GM23338 (cell line): ENCODE measurements at regions not wholly inside any gene's neighbourhood (a gene's known extent, or its start where the extent isn't known, plus 50 kb on each side); places are given as distances from the start of the nearest gene placed in this dataset.

Experiments
- ATAC-seq: fragments of 200-7000 bp; cut with Tn5 transposase; 3 replicates; pipeline ENCODE4 v1.9.1; 2020
- DNase-seq: peaks from one replicate; pipeline ENCODE4 v3.0.0-alpha.2; 2015; ENCODE audit warnings: low spot score
- H2AFZ ChIP-seq: fragments of 200-600 bp; sonication (generic); 2 replicates; pipeline ENCODE4 v1.8.0; 2016; ENCODE audit warnings: antibody characterized with exemption, mild to moderate bottlenecking, moderate library complexity
- H3F3A ChIP-seq: fragments of 200-600 bp; sonication (generic); replicated peaks from 2 replicates; pipeline ENCODE4 v1.8.0; 2017; ENCODE audit warnings: antibody characterized with exemption, mixed run types, low read depth
- H3K27ac ChIP-seq: fragments of 200-600 bp; sonication (generic); 2 replicates; pipeline ENCODE4 v1.6.1; 2016; ENCODE audit warnings: low read depth
- H3K27me3 ChIP-seq: fragments of 200-600 bp; sonication (generic); 2 replicates; pipeline ENCODE4 v1.8.0; 2016; ENCODE audit warnings: mild to moderate bottlenecking, mixed run types, moderate library complexity; ENCODE audit not compliant: insufficient read depth
- H3K36me3 ChIP-seq: fragments of 200-600 bp; sonication (generic); 2 replicates; pipeline ENCODE4 v1.8.0; 2016; ENCODE audit warnings: mild to moderate bottlenecking; ENCODE audit not compliant: insufficient read depth
- H3K4me1 ChIP-seq: fragments of 200-600 bp; sonication (generic); 2 replicates; pipeline ENCODE4 v1.8.0; 2016; ENCODE audit warnings: mild to moderate bottlenecking, moderate library complexity; ENCODE audit not compliant: insufficient read depth
- H3K4me2 ChIP-seq: fragments of 200-600 bp; sonication (generic); 2 replicates; pipeline ENCODE4 v1.7.1; 2017; ENCODE audit warnings: mixed run types
- H3K4me3 ChIP-seq: fragments of 200-600 bp; sonication (generic); 2 replicates; pipeline ENCODE4 v1.6.1; 2016; ENCODE audit warnings: mixed run types
- H3K79me2 ChIP-seq: fragments of 200-600 bp; sonication (generic); replicated peaks from 2 replicates; pipeline ENCODE4 v1.8.0; 2017; ENCODE audit warnings: mild to moderate bottlenecking; ENCODE audit not compliant: insufficient read depth
- H3K9me2 ChIP-seq: fragments of 200-600 bp; sonication (generic); 2 replicates; pipeline ENCODE4 v1.8.0; 2017; ENCODE audit not compliant: insufficient read depth
- H4K20me1 ChIP-seq: fragments of 200-600 bp; sonication (generic); replicated peaks from 2 replicates; pipeline ENCODE4 v1.8.0; 2017; ENCODE audit warnings: mild to moderate bottlenecking; ENCODE audit not compliant: insufficient read depth
- H3K27ac Mint-ChIP-seq: 2 replicates; pipeline ENCODE4 v1.8.0; 2020; ENCODE audit warnings: inconsistent platforms, mild to moderate bottlenecking, moderate library complexity, mixed read lengths
- H3K27me3 Mint-ChIP-seq: 3 replicates; pipeline ENCODE4 v1.8.0; 2022; ENCODE audit warnings: low read depth, mild to moderate bottlenecking, moderate library complexity, mixed read lengths, inconsistent platforms; ENCODE audit not compliant: insufficient read depth, poor library complexity
- H3K36me3 Mint-ChIP-seq: 3 replicates; pipeline ENCODE4 v1.8.0; 2021; ENCODE audit warnings: low read depth, mild to moderate bottlenecking, inconsistent platforms, moderate library complexity, mixed read lengths
- H3K4me1 Mint-ChIP-seq: 3 replicates; pipeline ENCODE4 v1.8.0; 2020; ENCODE audit warnings: mild to moderate bottlenecking, inconsistent platforms, mixed read lengths
- H3K4me3 Mint-ChIP-seq: 3 replicates; pipeline ENCODE4 v1.8.0; 2021; ENCODE audit warnings: moderate library complexity, mild to moderate bottlenecking, inconsistent platforms, mixed read lengths
- H3K9me3 Mint-ChIP-seq: 3 replicates; pipeline ENCODE4 v1.8.0; 2020; ENCODE audit warnings: moderate library complexity, mild to moderate bottlenecking, inconsistent platforms, mixed read lengths
- CREB1 ChIP-seq: fragments of 250-450 bp; sonication (Bioruptor Pico); IDR thresholded peaks from 2 replicates; pipeline ENCODE4 v1.5.0; 2020; ENCODE audit warnings: low read depth, mild to moderate bottlenecking, moderate library complexity
- CTCF ChIP-seq, 2 experiments: fragments of 200-600 bp in 1 of 2; sonication (generic) in 1 of 2; conservative IDR thresholded peaks; 2 replicates each; pipeline versions ENCODE4 v1.5.1 to v1.6.1; 2016 to 2017; ENCODE audit warnings: antibody characterized with exemption in 2 of 2, low read depth in 2 of 2, mild to moderate bottlenecking in 2 of 2, moderate library complexity in 1 of 2
- EZH2 ChIP-seq: fragments of 200-600 bp; sonication (generic); IDR thresholded peaks from one replicate; pipeline ENCODE4 v1.8.0; 2017; ENCODE audit warnings: antibody characterized with exemption, mild to moderate bottlenecking, low read depth; ENCODE audit not compliant: unreplicated experiment
- EZH2phosphoT487 ChIP-seq: fragments of 200-600 bp; sonication (generic); IDR thresholded peaks from one replicate; pipeline ENCODE4 v1.8.1; 2018; ENCODE audit warnings: antibody characterized with exemption; ENCODE audit not compliant: unreplicated experiment
- JUNB ChIP-seq: IDR thresholded peaks from one replicate; pipeline ENCODE4 v1.6.1; 2016; ENCODE audit warnings: antibody characterized with exemption; ENCODE audit not compliant: unreplicated experiment
- NANOG ChIP-seq: IDR thresholded peaks from 2 replicates; pipeline ENCODE4 v1.6.1; 2016; ENCODE audit warnings: antibody characterized with exemption, borderline replicate concordance
- POLR2AphosphoS5 ChIP-seq: IDR thresholded peaks from 2 replicates; pipeline ENCODE4 v1.6.1; 2016; ENCODE audit warnings: antibody characterized with exemption, low read depth
- STAT1 ChIP-seq: IDR thresholded peaks from one replicate; pipeline ENCODE4 v1.6.1; 2016; ENCODE audit warnings: antibody characterized with exemption; ENCODE audit not compliant: unreplicated experiment
- ZNF114 ChIP-seq: fragments of 250-450 bp; sonication (Bioruptor Pico); IDR thresholded peaks from 2 replicates; pipeline ENCODE4 v1.5.0; 2020; ENCODE audit warnings: mild to moderate bottlenecking, moderate library complexity
- ZNF331 ChIP-seq: fragments of 250-450 bp; sonication (Bioruptor Pico); IDR thresholded peaks from 2 replicates; pipeline ENCODE4 v1.5.0; 2020; ENCODE audit warnings: low read depth, mild to moderate bottlenecking, moderate library complexity
- ZNF462 ChIP-seq: fragments of 250-450 bp; sonication (Bioruptor Pico); IDR thresholded peaks from 2 replicates; pipeline ENCODE4 v1.5.0; 2020; ENCODE audit warnings: mild to moderate bottlenecking, moderate library complexity
- TF ChIP-seq, protein P1 (sequence below): IDR thresholded peaks from one replicate; pipeline ENCODE4 v1.6.1; 2018; ENCODE audit warnings: antibody characterized with exemption; ENCODE audit not compliant: unreplicated experiment
- TF ChIP-seq, protein P2 (sequence below): IDR thresholded peaks from 2 replicates; pipeline ENCODE4 v1.6.1; 2016; ENCODE audit warnings: antibody characterized with exemption

- Histone ChIP-seq H3K27me3 (no peaks in the 10 kb centered on the region), H3K4me1 (no peaks in the 10 kb centered on the region), H3F3A (no peaks in the 10 kb centered on the region), H4K20me1 (no peaks in the 10 kb centered on the region), H3K4me2 (no peak overlapping the region), H3K4me3 (no peak overlapping the region), H3K9me2 (peaks cover 8% of the 10 kb centered on the region), H3K36me3 (no peaks in the 10 kb centered on the region; the same call in 1 of the 2 replicates), H2AFZ (no peak overlapping the region; the same call in 1 of the 2 replicates), H3K27ac (no peak overlapping the region), H3K79me2 (no peaks in the 10 kb centered on the region)
- no peaks in the 10 kb centered on the region for H3K4me1 Mint-ChIP-seq
- no peaks in the 10 kb centered on the region for H3K36me3 Mint-ChIP-seq
- DNase-seq (no peak), ATAC-seq (no peak)
- H3K4me3 Mint-ChIP-seq, result no peak overlapping the region
- H3K27me3 Mint-ChIP-seq, result peaks cover 8% of the 10 kb centered on the region
- TF ChIP-seq NANOG (no peak), ZNF114 (CRISPR knock-in tag) (no peak), CTCF (conservative IDR thresholded peaks at IDR 0.05; ENCODE audit: low read depth in 2 of 2) (no peak), POLR2AphosphoS5 (no peak), ZNF462 (no peak), ZNF331 (CRISPR knock-in tag) (no peak), STAT1 (no peak), CREB1 (CRISPR knock-in tag) (no peak), JUNB (no peak), EZH2phosphoT487 (no peak), EZH2 (no peak)
- TF ChIP-seq, protein P1, sequence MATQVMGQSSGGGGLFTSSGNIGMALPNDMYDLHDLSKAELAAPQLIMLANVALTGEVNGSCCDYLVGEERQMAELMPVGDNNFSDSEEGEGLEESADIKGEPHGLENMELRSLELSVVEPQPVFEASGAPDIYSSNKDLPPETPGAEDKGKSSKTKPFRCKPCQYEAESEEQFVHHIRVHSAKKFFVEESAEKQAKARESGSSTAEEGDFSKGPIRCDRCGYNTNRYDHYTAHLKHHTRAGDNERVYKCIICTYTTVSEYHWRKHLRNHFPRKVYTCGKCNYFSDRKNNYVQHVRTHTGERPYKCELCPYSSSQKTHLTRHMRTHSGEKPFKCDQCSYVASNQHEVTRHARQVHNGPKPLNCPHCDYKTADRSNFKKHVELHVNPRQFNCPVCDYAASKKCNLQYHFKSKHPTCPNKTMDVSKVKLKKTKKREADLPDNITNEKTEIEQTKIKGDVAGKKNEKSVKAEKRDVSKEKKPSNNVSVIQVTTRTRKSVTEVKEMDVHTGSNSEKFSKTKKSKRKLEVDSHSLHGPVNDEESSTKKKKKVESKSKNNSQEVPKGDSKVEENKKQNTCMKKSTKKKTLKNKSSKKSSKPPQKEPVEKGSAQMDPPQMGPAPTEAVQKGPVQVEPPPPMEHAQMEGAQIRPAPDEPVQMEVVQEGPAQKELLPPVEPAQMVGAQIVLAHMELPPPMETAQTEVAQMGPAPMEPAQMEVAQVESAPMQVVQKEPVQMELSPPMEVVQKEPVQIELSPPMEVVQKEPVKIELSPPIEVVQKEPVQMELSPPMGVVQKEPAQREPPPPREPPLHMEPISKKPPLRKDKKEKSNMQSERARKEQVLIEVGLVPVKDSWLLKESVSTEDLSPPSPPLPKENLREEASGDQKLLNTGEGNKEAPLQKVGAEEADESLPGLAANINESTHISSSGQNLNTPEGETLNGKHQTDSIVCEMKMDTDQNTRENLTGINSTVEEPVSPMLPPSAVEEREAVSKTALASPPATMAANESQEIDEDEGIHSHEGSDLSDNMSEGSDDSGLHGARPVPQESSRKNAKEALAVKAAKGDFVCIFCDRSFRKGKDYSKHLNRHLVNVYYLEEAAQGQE, result no peak
- TF ChIP-seq, protein P2, sequence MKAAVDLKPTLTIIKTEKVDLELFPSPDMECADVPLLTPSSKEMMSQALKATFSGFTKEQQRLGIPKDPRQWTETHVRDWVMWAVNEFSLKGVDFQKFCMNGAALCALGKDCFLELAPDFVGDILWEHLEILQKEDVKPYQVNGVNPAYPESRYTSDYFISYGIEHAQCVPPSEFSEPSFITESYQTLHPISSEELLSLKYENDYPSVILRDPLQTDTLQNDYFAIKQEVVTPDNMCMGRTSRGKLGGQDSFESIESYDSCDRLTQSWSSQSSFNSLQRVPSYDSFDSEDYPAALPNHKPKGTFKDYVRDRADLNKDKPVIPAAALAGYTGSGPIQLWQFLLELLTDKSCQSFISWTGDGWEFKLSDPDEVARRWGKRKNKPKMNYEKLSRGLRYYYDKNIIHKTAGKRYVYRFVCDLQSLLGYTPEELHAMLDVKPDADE, result no peak
- H3K9me3 Mint-ChIP-seq, result no peaks in the 10 kb centered on the region; the same call in 1 of the 3 replicates
- no peak overlapping the region for H3K27ac Mint-ChIP-seq
Measured at GRCh38 chr20:4303136-4303535, 54.0 kb upstream of the ADRA1D start.
